HepG2 (cell line): ENCODE measurements at regions not wholly inside any gene's neighbourhood (a gene's known extent, or its start where the extent isn't known, plus 50 kb on each side); places are given as distances from the start of the nearest gene placed in this dataset.
A peak's percentile ranks its signal among the peaks of the same experiment; 100 is the strongest.

ENCODE experiments used
- ATM ChIP-seq: fragments of 450-650 bp; IDR thresholded peaks from 2 replicates; pipeline ENCODE4 v1.7.1; 2017; ENCODE audit warnings: mild to moderate bottlenecking, borderline replicate concordance
- CHD4 ChIP-seq: fragments of 200-600 bp; sonication (generic); IDR thresholded peaks from 2 replicates; pipeline ENCODE4 v1.7.0; 2017; ENCODE audit warnings: mild to moderate bottlenecking, low read length, borderline replicate concordance
- ETV6 ChIP-seq: sonication (generic); formaldehyde crosslinking; conservative IDR thresholded peaks from 2 replicates; pipeline ENCODE4 v1.4.0; 2020; ENCODE audit warnings: missing genetic modification reagents
- GATAD1 ChIP-seq: IDR thresholded peaks from 2 replicates; pipeline ENCODE4 v1.6.1; 2016; ENCODE audit warnings: missing genetic modification reagents, missing compliant biosample characterization
- JUND ChIP-seq: sonication (generic); formaldehyde crosslinking; IDR thresholded peaks from 2 replicates; pipeline ENCODE4 v1.8.0; 2022; ENCODE audit warnings: mild to moderate bottlenecking, missing genetic modification reagents
- KMT2B ChIP-seq: IDR thresholded peaks from 2 replicates; pipeline ENCODE4 v1.6.1; 2016; ENCODE audit warnings: missing genetic modification reagents, missing compliant biosample characterization
- MAFK ChIP-seq, 2 experiments: IDR thresholded peaks in 1 of 2; conservative IDR thresholded peaks in 1 of 2; 2 replicates each; pipeline ENCODE4 v1.6.1; 2011; ENCODE audit warnings: improper control_type of control experiment in 2 of 2, low read length in 2 of 2
- MLXIP ChIP-seq: sonication (generic); formaldehyde crosslinking; IDR thresholded peaks from 2 replicates; pipeline ENCODE4 v1.9.0; 2021; ENCODE audit warnings: missing genetic modification reagents, borderline replicate concordance
- THRA ChIP-seq: sonication (generic); formaldehyde crosslinking; IDR thresholded peaks from 2 replicates; pipeline ENCODE4 v1.4.0; 2020; ENCODE audit warnings: missing genetic modification reagents, borderline replicate concordance
- ZBTB4 ChIP-seq: sonication (generic); formaldehyde crosslinking; IDR thresholded peaks from 2 replicates; pipeline ENCODE4 v1.4.0; 2020; ENCODE audit warnings: missing genetic modification reagents, mild to moderate bottlenecking, borderline replicate concordance
- ZNF180 ChIP-seq: sonication (generic); formaldehyde crosslinking; IDR thresholded peaks from 2 replicates; pipeline ENCODE4 v1.4.0; 2020; ENCODE audit warnings: low read depth, missing genetic modification reagents, borderline replicate concordance
- ZNF281 ChIP-seq: sonication (generic); formaldehyde crosslinking; IDR thresholded peaks from 2 replicates; pipeline ENCODE4 v1.4.0; 2020; ENCODE audit warnings: missing genetic modification reagents, borderline replicate concordance
- ZNF703 ChIP-seq: sonication (generic); formaldehyde crosslinking; IDR thresholded peaks from 2 replicates; pipeline ENCODE4 v1.5.1; 2020; ENCODE audit warnings: missing genetic modification reagents, mild to moderate bottlenecking, moderate library complexity, borderline replicate concordance
- ZNF737 ChIP-seq: sonication (generic); formaldehyde crosslinking; IDR thresholded peaks from 2 replicates; pipeline ENCODE4 v1.5.0; 2020; ENCODE audit warnings: missing genetic modification reagents, mild to moderate bottlenecking, borderline replicate concordance
- ZNF768 ChIP-seq: sonication (generic); formaldehyde crosslinking; IDR thresholded peaks from 2 replicates; pipeline ENCODE4 v1.4.0; 2020; ENCODE audit warnings: missing genetic modification reagents

- peak; percentile 94 for TF ChIP-seq ZNF281
- no peak for TF ChIP-seq ATM
- TF ChIP-seq ZNF768 (CRISPR knock-in tag), result no peak
- TF ChIP-seq MAFK (conservative IDR thresholded peaks at IDR 0.05 in 1 of 2, IDR thresholded peaks at IDR 0.05 in 1 of 2; ENCODE audit: low read length in 2 of 2), result no peak
- TF ChIP-seq ZBTB4, result no peak
- TF ChIP-seq ZNF180 (CRISPR knock-in tag), result no peak
- TF ChIP-seq ETV6 (CRISPR knock-in tag), result no peak
- no peak for TF ChIP-seq THRA (CRISPR knock-in tag)
- no peak for TF ChIP-seq MLXIP (CRISPR knock-in tag)
- TF ChIP-seq ZNF703 (CRISPR knock-in tag), result no peak
- no peak for TF ChIP-seq ZNF737 (CRISPR knock-in tag)
- TF ChIP-seq CHD4, result no peak
- peak; percentile 81 for TF ChIP-seq JUND (CRISPR knock-in tag)
- TF ChIP-seq KMT2B (CRISPR knock-in tag), result no peak
- TF ChIP-seq GATAD1 (CRISPR knock-in tag), result no peak
Observed at GRCh38 chr9:97788763-97789663, 64.0 kb upstream of the FOXE1 start (continued).
